GM12878 (cell line): ENCODE measurements at regions not wholly inside any gene's neighbourhood (a gene's known extent, or its start where the extent isn't known, plus 50 kb on each side); places are given as distances from the start of the nearest gene placed in this dataset.
"Not testable (repeated sequence)": the region's sequence is repeated elsewhere in the genome, so short reads cannot be mapped to it uniquely, and the experiment has no call there.

Experiments used
- ATAC-seq: fragments of 200-7000 bp; cut with Tn5 transposase; 3 replicates; pipeline ENCODE4 v1.9.1; 2020; ENCODE audit warnings: mild to moderate bottlenecking, moderate library complexity
- BruUV-seq: library from RNA; stranded (reverse); fragments of 400-500 nt; replicated peaks from 2 replicates; lab custom pipeline; 2021; lab: Mats Ljungman, UMichigan
- CTCF ChIA-PET: fragments of 300-600 bp; sonication (Branson Sonifier 250); formaldehyde crosslinking; extraction: SDS; loops from one replicate; lab custom pipeline; 2021; ENCODE audit warnings: inconsistent platforms; lab: Yijun Ruan, JAX
- POLR2A ChIA-PET: fragments of 350-600 bp; formaldehyde crosslinking; extraction: SDS; loops from one replicate; lab custom pipeline; 2021; ENCODE audit warnings: inconsistent platforms; lab: Charles Lee
- RAD21 ChIA-PET: fragments of 300-600 bp; sonication (Branson Sonifier 250); formaldehyde crosslinking; loops from one replicate; lab custom pipeline; 2023; ENCODE audit warnings: antibody characterized with exemption; ENCODE audit not compliant: unreplicated experiment; lab: Charles Lee
- SMC1A ChIA-PET: fragments of 300-600 bp; sonication (Branson Sonifier 250); formaldehyde crosslinking; loops from one replicate; lab custom pipeline; 2023; ENCODE audit not compliant: unreplicated experiment, uncharacterized antibody; lab: Charles Lee
- DNase-seq: peaks from one replicate; pipeline ENCODE4 v3.0.0-alpha.2; 2011; ENCODE audit warnings: low read depth, low spot score
- FAIRE-seq: peaks from 3 replicates; lab custom pipeline; 2011; peaks lifted over from hg19 to GRCh38; lab: Jason Lieb, UNC
- H2AFZ ChIP-seq: 2 replicates; pipeline ENCODE4 v1.6.0; 2011; ENCODE audit warnings: low read depth, low read length, control low read depth; ENCODE audit not compliant: control insufficient read depth
- H3K27ac ChIP-seq: 2 replicates; pipeline ENCODE4 v1.5.1; 2011; ENCODE audit warnings: control low read depth; ENCODE audit not compliant: control insufficient read depth, insufficient read depth
- H3K27me3 ChIP-seq, 2 experiments: replicated peaks in 1 of 2; 2 replicates each; pipeline versions ENCODE4 v1.6.0 to v1.6.1; 2011; ENCODE audit warnings: low read length in 1 of 2; ENCODE audit not compliant: control insufficient read depth in 2 of 2, insufficient read depth in 2 of 2
- H3K36me3 ChIP-seq, 2 experiments: 2 replicates each; pipeline ENCODE4 v1.5.1; 2011; ENCODE audit warnings: low read length in 1 of 2; ENCODE audit not compliant: control insufficient read depth in 2 of 2, insufficient read depth in 2 of 2
- H3K4me1 ChIP-seq: 2 replicates; pipeline ENCODE4 v1.6.1; 2011; ENCODE audit warnings: mild to moderate bottlenecking, low read length, moderate library complexity, mixed read lengths; ENCODE audit not compliant: control insufficient read depth, insufficient read depth
- H3K4me2 ChIP-seq: 2 replicates; pipeline ENCODE4 v1.6.0; 2011; ENCODE audit warnings: control low read depth; ENCODE audit not compliant: control insufficient read depth, insufficient read depth
- H3K4me3 ChIP-seq: fragments of 200-600 bp; sonication (generic); 2 replicates; pipeline ENCODE4 v1.5.1; 2016
- H3K79me2 ChIP-seq: 2 replicates; pipeline ENCODE4 v1.6.0; 2011; ENCODE audit warnings: low read length; ENCODE audit not compliant: control insufficient read depth, insufficient read depth
- H3K9ac ChIP-seq: 2 replicates; pipeline ENCODE4 v1.8.0; 2011; ENCODE audit warnings: low read length, control low read depth, mixed read lengths; ENCODE audit not compliant: control insufficient read depth, insufficient read depth
- H3K9me3 ChIP-seq: replicated peaks from 3 replicates; pipeline ENCODE4 v1.5.1; 2011; ENCODE audit warnings: mild to moderate bottlenecking, low read length; ENCODE audit not compliant: control insufficient read depth, insufficient read depth
- H4K20me1 ChIP-seq: 2 replicates; pipeline ENCODE4 v1.6.0; 2011; ENCODE audit not compliant: control insufficient read depth, insufficient read depth
- GATAD2B ChIP-seq: fragments of 450-650 bp; conservative IDR thresholded peaks from 2 replicates; pipeline ENCODE4 v1.6.1; 2017; ENCODE audit warnings: low read depth, mild to moderate bottlenecking, moderate library complexity
- NR2C1 ChIP-seq: fragments of 450-650 bp; IDR thresholded peaks from 2 replicates; pipeline ENCODE4 v1.6.1; 2017; ENCODE audit warnings: antibody characterized with exemption, mild to moderate bottlenecking, moderate library complexity
- SUZ12 ChIP-seq: fragments of 200-600 bp; sonication (generic); IDR thresholded peaks from one replicate; pipeline ENCODE4 v1.6.1; 2018; ENCODE audit warnings: antibody characterized with exemption, mild to moderate bottlenecking; ENCODE audit not compliant: unreplicated experiment
- WGBS: methylation state at CpG from one replicate; pipeline ENCODE4 v1.1.6; 2016; ENCODE audit warnings: low lambda C conversion rate; ENCODE audit not compliant: insufficient replicate concordance, insufficient coverage; ENCODE audit errors: missing lambda C conversion rate; 5-methylcytosine and 5-hydroxymethylcytosine counted together
- in situ Hi-C: fragments of 300-500 bp; cut with MboI; formaldehyde crosslinking; loops from 9 replicates; pipeline ENCODE4 v1.14.3; 2018; ENCODE audit warnings: mixed read lengths
- intact Hi-C: fragments of 100-400 bp; cut with micrococcal nuclease; formaldehyde crosslinking; loops from one replicate; pipeline ENCODE4 v1.14.2; 2022; ENCODE audit not compliant: unreplicated experiment

DNA sequence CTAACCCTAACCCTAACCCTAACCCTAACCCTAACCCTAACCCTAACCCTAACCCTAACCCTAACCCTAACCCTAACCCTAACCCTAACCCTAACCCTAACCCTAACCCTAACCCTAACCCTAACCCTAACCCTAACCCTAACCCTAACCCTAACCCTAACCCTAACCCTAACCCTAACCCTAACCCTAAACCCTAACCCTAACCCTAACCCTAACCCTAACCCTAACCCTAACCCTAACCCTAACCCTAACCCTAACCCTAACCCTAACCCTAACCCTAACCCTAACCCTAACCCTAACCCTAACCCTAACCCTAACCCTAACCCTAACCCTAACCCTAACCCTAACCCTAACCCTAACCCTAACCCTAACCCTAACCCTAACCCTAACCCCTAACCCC is 80.6 kb upstream of the PLEKHG4B start:
- H3K27me3 ChIP-seq, H2AFZ ChIP-seq, FAIRE-seq, BruUV-seq, DNase-seq, CTCF ChIA-PET, RAD21 ChIA-PET, SMC1A ChIA-PET, H3K27ac ChIP-seq, POLR2A ChIA-PET, ATAC-seq, intact Hi-C loops, H3K9me3 ChIP-seq, in situ Hi-C loops, H3K4me2 ChIP-seq, H3K36me3 ChIP-seq, H3K79me2 ChIP-seq, H3K4me3 ChIP-seq, H4K20me1 ChIP-seq, H3K4me1 ChIP-seq, H3K9ac ChIP-seq: not testable (repeated sequence)
- TF ChIP-seq SUZ12 = peak; percentile 96

DNA sequence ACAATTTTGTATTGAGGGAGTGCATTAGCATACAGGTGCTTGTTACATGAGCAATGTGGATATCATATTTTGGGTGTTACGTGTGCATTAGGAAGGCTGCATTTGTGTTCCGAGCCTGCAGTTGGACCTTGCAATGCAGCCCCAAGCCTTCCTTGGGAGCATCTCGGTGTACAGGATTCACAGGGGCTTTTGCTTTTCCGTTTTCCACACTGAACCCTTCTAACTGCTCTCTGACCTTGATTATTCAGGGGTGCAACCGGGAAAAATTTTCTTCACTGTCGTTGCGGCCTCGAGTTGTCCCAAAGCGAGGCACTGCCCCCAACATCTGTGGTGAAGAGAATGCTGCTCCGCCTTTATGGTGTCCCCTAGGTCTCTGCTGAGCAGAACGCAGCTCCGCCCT is 80.1 kb upstream of the PLEKHG4B start:
- Histone ChIP-seq H3K9ac (no peak overlapping the region), H3K4me3 (no peak overlapping the region), H3K9me3 (no peaks in the 10 kb centered on the region), H3K4me1 (no peaks in the 10 kb centered on the region), H3K79me2 (no peaks in the 10 kb centered on the region), H3K27me3 (no peaks in the 10 kb centered on the region), H3K36me3 (no peaks in the 10 kb centered on the region), H3K27ac (no peak overlapping the region), H2AFZ (no peak overlapping the region), H3K4me2 (no peak overlapping the region), H4K20me1 (no peaks in the 10 kb centered on the region)
- in situ Hi-C loops (no loop called here), intact Hi-C loops (no loop called here)
- POLR2A ChIA-PET = no interaction called here
- FAIRE-seq = no peak
- RAD21 ChIA-PET = no interaction called here
- DNase-seq = no peak
- TF ChIP-seq GATAD2B (no peak), NR2C1 (0 out of 2 replicates have a peak, but pooled peaks have one; percentile 10)
- CTCF ChIA-PET = no interaction called here
- no peak for ATAC-seq
- SMC1A ChIA-PET = no interaction called here
- 82% methylated on average over 11 of the region's 12 CpGs for WGBS
- no TSS peak for BruUV-seq
